H9 (cell line): ENCODE measurements at regions not wholly inside any gene's neighbourhood (a gene's known extent, or its start where the extent isn't known, plus 50 kb on each side); places are given as distances from the start of the nearest gene placed in this dataset.

Experiments used
- DNase-seq: peaks from one replicate; pipeline ENCODE4 v3.0.0-alpha.2; 2017
- H2AFZ ChIP-seq: one replicate; pipeline ENCODE4 v1.6.1; 2013; ENCODE audit warnings: mild to moderate bottlenecking, low read length, control low read depth, moderate library complexity
- H2AK5ac ChIP-seq: 2 replicates; pipeline ENCODE4 v1.6.1; 2013; ENCODE audit warnings: low read length, control low read depth, mixed read lengths; ENCODE audit not compliant: insufficient read length
- H2BK120ac ChIP-seq: one replicate; pipeline ENCODE4 v1.6.1; 2013; ENCODE audit warnings: low read depth, mild to moderate bottlenecking, low read length, control low read depth, inconsistent platforms; ENCODE audit not compliant: poor library complexity, severe bottlenecking
- H2BK12ac ChIP-seq: 2 replicates; pipeline ENCODE4 v1.6.1; 2013; ENCODE audit warnings: low read length, control low read depth, mixed read lengths, low read depth; ENCODE audit not compliant: insufficient read length
- H2BK15ac ChIP-seq: 2 replicates; pipeline ENCODE4 v1.6.1; 2013; ENCODE audit warnings: low read depth, low read length, control low read depth
- H2BK20ac ChIP-seq: one replicate; pipeline ENCODE4 v1.6.1; 2013; ENCODE audit warnings: low read depth, mild to moderate bottlenecking, low read length, control low read depth, inconsistent platforms; ENCODE audit not compliant: poor library complexity, severe bottlenecking
- H2BK5ac ChIP-seq: 2 replicates; pipeline ENCODE4 v1.6.1; 2013; ENCODE audit warnings: low read length, control low read depth, mixed read lengths; ENCODE audit not compliant: insufficient read length
- H3K14ac ChIP-seq: 2 replicates; pipeline ENCODE4 v1.6.1; 2013; ENCODE audit warnings: low read length, control low read depth; ENCODE audit not compliant: insufficient read depth
- H3K18ac ChIP-seq: 2 replicates; pipeline ENCODE4 v1.6.1; 2013; ENCODE audit warnings: low read depth, mild to moderate bottlenecking, mixed read lengths, low read length, control low read depth; ENCODE audit not compliant: insufficient read length
- H3K23ac ChIP-seq: 2 replicates; pipeline ENCODE4 v1.6.1; 2013; ENCODE audit warnings: low read length, control low read depth, mixed read lengths, low read depth; ENCODE audit not compliant: insufficient read length
- H3K23me2 ChIP-seq: 2 replicates; pipeline ENCODE4 v1.6.1; 2013; ENCODE audit warnings: low read depth, mild to moderate bottlenecking, mixed read lengths, low read length, control low read depth; ENCODE audit not compliant: insufficient read length, poor library complexity, severe bottlenecking
- H3K27ac ChIP-seq: 2 replicates; pipeline ENCODE4 v1.5.1; 2013; ENCODE audit warnings: low read length, control low read depth, mixed read lengths, low read depth; ENCODE audit not compliant: insufficient read length
- H3K27me3 ChIP-seq: 2 replicates; pipeline ENCODE4 v1.6.1; 2013; ENCODE audit warnings: low read length, control low read depth, inconsistent platforms; ENCODE audit not compliant: insufficient read depth
- H3K4ac ChIP-seq: 2 replicates; pipeline ENCODE4 v1.6.1; 2013; ENCODE audit warnings: low read depth, mild to moderate bottlenecking, control low read depth, inconsistent platforms, low read length, moderate library complexity
- H3K4me1 ChIP-seq: 2 replicates; pipeline ENCODE4 v1.6.1; 2013; ENCODE audit warnings: low read length, control low read depth, inconsistent platforms; ENCODE audit not compliant: insufficient read depth
- H3K4me2 ChIP-seq: 2 replicates; pipeline ENCODE4 v1.6.1; 2013; ENCODE audit warnings: low read length, control low read depth, mixed read lengths; ENCODE audit not compliant: insufficient read length, insufficient read depth
- H3K56ac ChIP-seq: 2 replicates; pipeline ENCODE4 v1.6.1; 2013; ENCODE audit warnings: low read depth, mild to moderate bottlenecking, mixed read lengths, low read length, control low read depth; ENCODE audit not compliant: insufficient read length
- H3K79me1 ChIP-seq: 2 replicates; pipeline ENCODE4 v1.6.1; 2013; ENCODE audit warnings: low read depth, mild to moderate bottlenecking, moderate library complexity, low read length, control low read depth, inconsistent platforms; ENCODE audit not compliant: insufficient read depth, poor library complexity, severe bottlenecking
- H3K79me2 ChIP-seq: 2 replicates; pipeline ENCODE4 v1.6.1; 2013; ENCODE audit warnings: low read length, control low read depth, inconsistent platforms; ENCODE audit not compliant: insufficient read depth
- H3K9ac ChIP-seq: 2 replicates; pipeline ENCODE4 v1.6.1; 2013; ENCODE audit warnings: low read length, control low read depth, mixed read lengths; ENCODE audit not compliant: insufficient read length; ENCODE audit errors: extremely low read depth
- H3K9me3 ChIP-seq: one replicate; pipeline ENCODE4 v1.6.1; 2013; ENCODE audit warnings: low read depth, low read length, inconsistent platforms; ENCODE audit not compliant: control insufficient read depth
- H3T11ph ChIP-seq: one replicate; pipeline ENCODE4 v1.6.1; 2013; ENCODE audit warnings: mild to moderate bottlenecking, low read length, control low read depth, inconsistent platforms
- H4K20me1 ChIP-seq: one replicate; pipeline ENCODE4 v1.6.1; 2013; ENCODE audit not compliant: control insufficient read depth, insufficient read length, insufficient read depth
- H4K5ac ChIP-seq: 2 replicates; pipeline ENCODE4 v1.6.1; 2013; ENCODE audit warnings: low read depth, mild to moderate bottlenecking, mixed read lengths, low read length, control low read depth; ENCODE audit not compliant: insufficient read length
- H4K8ac ChIP-seq: replicated peaks from 2 replicates; pipeline ENCODE4 v1.6.1; 2013; ENCODE audit warnings: low read length, control low read depth, mixed read lengths, low read depth; ENCODE audit not compliant: insufficient read length
- H4K91ac ChIP-seq: 2 replicates; pipeline ENCODE4 v1.6.1; 2013; ENCODE audit warnings: low read depth, mild to moderate bottlenecking, moderate library complexity, mixed read lengths, low read length, control low read depth; ENCODE audit not compliant: insufficient read length
- H3K27ac Mint-ChIP-seq, 3 experiments: 2 replicates in 2 of 3; 3 replicates in 1 of 3; pipeline ENCODE4 v1.8.0; 2020 to 2021; ENCODE audit warnings: mixed read lengths in 3 of 3, mild to moderate bottlenecking in 1 of 3, moderate library complexity in 1 of 3
- H3K27me3 Mint-ChIP-seq: 2 replicates; pipeline ENCODE4 v1.8.0; 2021; ENCODE audit warnings: low read depth, mild to moderate bottlenecking, moderate library complexity, mixed read lengths
- H3K36me3 Mint-ChIP-seq, 3 experiments: 2 replicates in 2 of 3; 3 replicates in 1 of 3; pipeline ENCODE4 v1.8.0; 2020 to 2021; ENCODE audit warnings: low read depth in 3 of 3, mixed read lengths in 3 of 3; ENCODE audit not compliant: insufficient read depth in 1 of 3
- H3K4me1 Mint-ChIP-seq, 2 experiments: 2 replicates each; pipeline ENCODE4 v1.8.0; 2020; ENCODE audit warnings: mixed read lengths in 2 of 2
- H3K4me3 Mint-ChIP-seq, 2 experiments: 2 replicates in 1 of 2; 3 replicates in 1 of 2; pipeline ENCODE4 v1.8.0; 2020 to 2021; ENCODE audit warnings: mild to moderate bottlenecking in 2 of 2, mixed read lengths in 2 of 2, moderate library complexity in 1 of 2
- H3K9me3 Mint-ChIP-seq, 2 experiments: 2 replicates in 1 of 2; 3 replicates in 1 of 2; pipeline ENCODE4 v1.8.0; 2020; ENCODE audit warnings: mild to moderate bottlenecking in 2 of 2, mixed read lengths in 2 of 2, moderate library complexity in 1 of 2
- WGBS: extraction: QIAGEN DNeasy Blood & Tissue Kit; methylation state at CpG from one replicate; pipeline ENCODE4 v1.1.7; 2013; ENCODE audit warnings: missing lambda C conversion rate, low lambda C conversion rate, mixed read lengths; ENCODE audit not compliant: insufficient read length; ENCODE audit errors: extremely low coverage; 5-methylcytosine and 5-hydroxymethylcytosine counted together
- TF ChIP-seq, protein P1 (sequence below): fragments of 200-600 bp; sonication (generic); conservative IDR thresholded peaks from 3 replicates; pipeline ENCODE4 v1.8.0; 2021; ENCODE audit warnings: antibody characterized with exemption, mild to moderate bottlenecking

DNA sequence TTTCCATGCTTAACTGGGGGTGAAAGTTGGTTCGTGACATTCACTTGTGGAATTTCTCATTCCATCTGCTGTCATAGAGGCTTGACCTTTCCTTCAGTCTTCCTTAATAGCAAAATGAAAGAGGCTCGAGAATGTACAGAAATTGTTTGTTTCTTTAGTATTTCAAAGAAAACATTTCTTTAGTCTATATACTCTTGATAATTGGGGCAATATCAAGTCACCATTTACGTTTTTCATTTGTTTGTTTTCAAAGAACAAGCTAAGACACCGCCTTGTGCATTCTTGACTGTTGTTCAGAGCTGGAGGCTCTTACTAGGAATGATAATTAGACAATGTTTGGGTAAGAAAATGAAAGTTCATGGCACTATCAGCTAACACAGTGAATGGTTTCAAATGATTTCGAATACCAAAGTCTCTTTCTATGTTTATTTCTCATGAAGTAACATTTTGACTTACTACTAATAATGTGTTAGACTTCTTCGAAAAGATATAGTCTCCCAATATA lies 835.4 kb downstream of the SEMA5A start:
- no peak overlapping the region for H3K4me3 Mint-ChIP-seq
- DNase-seq: no peak
- TF ChIP-seq, protein P1, sequence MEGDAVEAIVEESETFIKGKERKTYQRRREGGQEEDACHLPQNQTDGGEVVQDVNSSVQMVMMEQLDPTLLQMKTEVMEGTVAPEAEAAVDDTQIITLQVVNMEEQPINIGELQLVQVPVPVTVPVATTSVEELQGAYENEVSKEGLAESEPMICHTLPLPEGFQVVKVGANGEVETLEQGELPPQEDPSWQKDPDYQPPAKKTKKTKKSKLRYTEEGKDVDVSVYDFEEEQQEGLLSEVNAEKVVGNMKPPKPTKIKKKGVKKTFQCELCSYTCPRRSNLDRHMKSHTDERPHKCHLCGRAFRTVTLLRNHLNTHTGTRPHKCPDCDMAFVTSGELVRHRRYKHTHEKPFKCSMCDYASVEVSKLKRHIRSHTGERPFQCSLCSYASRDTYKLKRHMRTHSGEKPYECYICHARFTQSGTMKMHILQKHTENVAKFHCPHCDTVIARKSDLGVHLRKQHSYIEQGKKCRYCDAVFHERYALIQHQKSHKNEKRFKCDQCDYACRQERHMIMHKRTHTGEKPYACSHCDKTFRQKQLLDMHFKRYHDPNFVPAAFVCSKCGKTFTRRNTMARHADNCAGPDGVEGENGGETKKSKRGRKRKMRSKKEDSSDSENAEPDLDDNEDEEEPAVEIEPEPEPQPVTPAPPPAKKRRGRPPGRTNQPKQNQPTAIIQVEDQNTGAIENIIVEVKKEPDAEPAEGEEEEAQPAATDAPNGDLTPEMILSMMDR: no peak
- Histone ChIP-seq H2BK5ac (no peak overlapping the region), H2BK120ac (no peak overlapping the region), H3K4ac (no peak overlapping the region), H3K18ac (no peak overlapping the region), H3K23me2 (no peaks in the 10 kb centered on the region), H3K9me3 (no peaks in the 10 kb centered on the region), H3K79me2 (no peaks in the 10 kb centered on the region), H3K23ac (no peak overlapping the region), H2BK15ac (no peak overlapping the region), H3K9ac (no peak overlapping the region), H4K8ac (no peak overlapping the region), H3K4me2 (no peak overlapping the region), H3K4me1 (no peaks in the 10 kb centered on the region), H2BK12ac (no peak overlapping the region), H3T11ph (no peak overlapping the region), H3K27me3 (no peaks in the 10 kb centered on the region), H3K14ac (no peak overlapping the region), H4K20me1 (no peaks in the 10 kb centered on the region), H2AFZ (no peak overlapping the region), H4K5ac (no peak overlapping the region), H2BK20ac (no peak overlapping the region), H4K91ac (no peak overlapping the region), H3K79me1 (no peaks in the 10 kb centered on the region), H2AK5ac (no peak overlapping the region), H3K56ac (no peak overlapping the region), H3K27ac (no peak overlapping the region)
- no CpG with 5 or more reads among the region's 6 CpGs for WGBS
- no peak overlapping the region for H3K27ac Mint-ChIP-seq
- no peaks in the 10 kb centered on the region for H3K4me1 Mint-ChIP-seq
- peaks cover 11 to 14% of the 10 kb centered on the region in 2 experiments; a peak in 4 of 5 replicates for H3K9me3 Mint-ChIP-seq
- H3K36me3 Mint-ChIP-seq: peaks cover 0 to 4% (median 0%) of the 10 kb centered on the region in 3 experiments; a peak in 2 of 7 replicates
- H3K27me3 Mint-ChIP-seq: no peaks in the 10 kb centered on the region
